ENCODE measurements at regions not wholly inside any gene's neighbourhood (a gene's known extent, or its start where the extent isn't known, plus 50 kb on each side); places are given as distances from the start of the nearest gene placed in this dataset.

GRCh38 chr14:55964091-55964490 is 154.1 kb upstream of the PELI2 start:
- Histone ChIP-seq H3K56ac (ENCODE audit: extremely low read depth, insufficient read depth, low read length) (no peak overlapping the region), H3K27ac (ENCODE audit: insufficient read depth, low read length) (no peak overlapping the region), H2AK9ac (replicated peaks; ENCODE audit: low read depth, low read length, poor library complexity) (no peak overlapping the region), H4K91ac (ENCODE audit: insufficient read depth, low read depth, low read length) (no peak overlapping the region), H3K79me1 (ENCODE audit: low read depth in 1 of 2, low read length in 2 of 2) (no peaks in the 10 kb centered on the region), H2BK5ac (ENCODE audit: low read depth, low read length, poor library complexity, severe bottlenecking) (no peak overlapping the region), H3K4ac (ENCODE audit: low read depth, low read length) (no peak overlapping the region), H4K8ac (ENCODE audit: low read depth in 2 of 2, low read length in 2 of 2) (no peak overlapping the region), H3K18ac (ENCODE audit: low read depth, low read length) (no peak overlapping the region), H3K9me1 (ENCODE audit: insufficient read depth, low read length) (no peaks in the 10 kb centered on the region), H4K5ac (ENCODE audit: low read depth, low read length) (no peak overlapping the region), H2BK15ac (ENCODE audit: low read depth, low read length) (no peak overlapping the region), H2BK20ac (ENCODE audit: low read depth, low read length) (no peak overlapping the region), H2AK5ac (ENCODE audit: low read depth, low read length) (no peak overlapping the region), H3K4me1 (ENCODE audit: control insufficient read depth, insufficient read depth, low read length) (no peaks in the 10 kb centered on the region), H3K4me3 (ENCODE audit: insufficient read depth, low read depth, low read length) (no peak overlapping the region), H3K36me3 (ENCODE audit: control insufficient read depth, insufficient read depth, low read length) (no peaks in the 10 kb centered on the region), H2AFZ (replicated peaks; ENCODE audit: low read length, poor library complexity) (no peak overlapping the region), H3K23ac (ENCODE audit: low read depth, low read length) (no peak overlapping the region), H2BK120ac (ENCODE audit: low read depth, low read length) (no peak overlapping the region), H3K27me3 (ENCODE audit: control insufficient read depth, insufficient read depth, low read length) (peaks cover 12% of the 10 kb centered on the region), H3K9me3 (ENCODE audit: control insufficient read depth, insufficient read depth, low read length) (no peaks in the 10 kb centered on the region), H3K9ac (ENCODE audit: low read depth, low read length) (no peak overlapping the region), H4K20me1 (ENCODE audit: insufficient read depth, low read length) (no peaks in the 10 kb centered on the region), H3K4me2 (ENCODE audit: low read depth, low read length) (no peak overlapping the region), H3K14ac (replicated peaks; ENCODE audit: low read depth, low read length) (no peak overlapping the region)
- ATAC-seq (ENCODE audit: low read depth) (no peak), DNase-seq (no peak)
- in situ Hi-C loops (cut with MboI; ENCODE audit: low sequenced_read_pairs) (no loop called here), intact Hi-C loops (cut with micrococcal nuclease) (no loop called here), dilution Hi-C loops (cut with HindIII; ENCODE audit: low sequenced_read_pairs, unreplicated experiment) (no loop called here)
- TF ChIP-seq BHLHE40 (IDR thresholded peaks at IDR 0.05; ENCODE audit: low read depth, low read length) (no peak), POLR2A (IDR thresholded peaks at IDR 0.05; ENCODE audit: low read depth, low read length) (no peak), CHD1 (IDR thresholded peaks at IDR 0.05; ENCODE audit: low read depth, low read length) (no peak), NFE2L2 (IDR thresholded peaks at IDR 0.05; ENCODE audit: low read depth, low read length) (no peak), RAD21 (IDR thresholded peaks at IDR 0.05; ENCODE audit: low read length) (no peak), RCOR1 (IDR thresholded peaks at IDR 0.05; ENCODE audit: insufficient replicate concordance, low read length) (no peak), RFX5 (IDR thresholded peaks at IDR 0.05; ENCODE audit: low read depth, low read length) (no peak), MAFK (IDR thresholded peaks at IDR 0.05; ENCODE audit: low read depth, low read length) (no peak), CEBPB (IDR thresholded peaks at IDR 0.05; ENCODE audit: low read depth, low read length) (no peak), MXI1 (IDR thresholded peaks at IDR 0.05; ENCODE audit: borderline replicate concordance, low read depth, low read length) (no peak), CTCF (conservative IDR thresholded peaks at IDR 0.05; ENCODE audit: low read depth, low read length) (no peak), SMC3 (IDR thresholded peaks at IDR 0.05; ENCODE audit: low read depth, low read length) (no peak), FOS (IDR thresholded peaks at IDR 0.05; ENCODE audit: low read depth, low read length) (no peak), MAZ (IDR thresholded peaks at IDR 0.05; ENCODE audit: borderline replicate concordance, low read depth, low read length) (no peak)
- TF ChIP-seq, protein P1, sequence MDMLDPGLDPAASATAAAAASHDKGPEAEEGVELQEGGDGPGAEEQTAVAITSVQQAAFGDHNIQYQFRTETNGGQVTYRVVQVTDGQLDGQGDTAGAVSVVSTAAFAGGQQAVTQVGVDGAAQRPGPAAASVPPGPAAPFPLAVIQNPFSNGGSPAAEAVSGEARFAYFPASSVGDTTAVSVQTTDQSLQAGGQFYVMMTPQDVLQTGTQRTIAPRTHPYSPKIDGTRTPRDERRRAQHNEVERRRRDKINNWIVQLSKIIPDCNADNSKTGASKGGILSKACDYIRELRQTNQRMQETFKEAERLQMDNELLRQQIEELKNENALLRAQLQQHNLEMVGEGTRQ (IDR thresholded peaks at IDR 0.05; ENCODE audit: low read depth, low read length) = no peak
- POLR2A ChIA-PET (ENCODE audit: unreplicated experiment) = no interaction called here
- BruUV-seq (replicated peaks) = no TSS peak
- 68% methylated on average over 4 of the region's 8 CpGs; no CpG with 5 or more reads in 1 of the 2 experiments for WGBS, 2 experiments (ENCODE audit: extremely low coverage in 2 of 2, insufficient read length in 1 of 2)
- CTCF ChIA-PET = no interaction called here
